RWPE1 (cell line): ENCODE measurements at regions not wholly inside any gene's neighbourhood (a gene's known extent, or its start where the extent isn't known, plus 50 kb on each side); places are given as distances from the start of the nearest gene placed in this dataset.

Experiments used
- CTCF ChIA-PET: fragments of 350-600 bp; sonication (Branson Sonifier 250); formaldehyde crosslinking; extraction: SDS; loops from one replicate; lab custom pipeline; 2021; lab: Yijun Ruan, JAX
- POLR2A ChIA-PET: fragments of 400-600 bp; formaldehyde crosslinking; extraction: SDS; loops from one replicate; lab custom pipeline; 2020; ENCODE audit warnings: antibody characterized with exemption; ENCODE audit not compliant: low non-redundant PET; lab: Yijun Ruan, JAX
- DNase-seq: peaks from one replicate; pipeline ENCODE4 v3.0.0; 2012; ENCODE audit warnings: low spot score
- H3K27ac ChIP-seq: fragments of 450-650 bp; 2 replicates; pipeline ENCODE4 v1.5.1; 2017
- TF ChIP-seq, protein P1 (sequence below): fragments of 450-650 bp; conservative IDR thresholded peaks from 2 replicates; pipeline ENCODE4 v1.5.1; 2017; ENCODE audit warnings: low read depth, mild to moderate bottlenecking

DNA sequence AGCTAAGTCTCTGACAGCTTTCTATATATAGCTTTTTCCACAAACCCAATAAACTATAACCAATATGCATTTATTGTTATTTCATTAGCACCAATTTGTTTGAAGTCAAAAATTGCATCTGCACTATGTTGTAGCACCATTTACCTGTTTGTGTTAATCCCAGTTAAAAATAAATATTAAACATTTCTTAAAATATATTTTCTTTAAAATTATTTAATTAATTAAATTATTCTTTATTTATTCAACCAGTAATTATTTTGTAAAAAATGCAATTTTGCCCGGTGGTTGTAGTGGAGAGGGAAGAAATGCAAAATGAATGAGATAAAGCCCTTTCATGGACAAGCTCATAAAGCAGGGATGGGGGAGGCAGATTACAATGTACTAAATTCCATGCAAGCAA lies 1257.9 kb downstream of the PCDH17 start:
- TF ChIP-seq, protein P1, sequence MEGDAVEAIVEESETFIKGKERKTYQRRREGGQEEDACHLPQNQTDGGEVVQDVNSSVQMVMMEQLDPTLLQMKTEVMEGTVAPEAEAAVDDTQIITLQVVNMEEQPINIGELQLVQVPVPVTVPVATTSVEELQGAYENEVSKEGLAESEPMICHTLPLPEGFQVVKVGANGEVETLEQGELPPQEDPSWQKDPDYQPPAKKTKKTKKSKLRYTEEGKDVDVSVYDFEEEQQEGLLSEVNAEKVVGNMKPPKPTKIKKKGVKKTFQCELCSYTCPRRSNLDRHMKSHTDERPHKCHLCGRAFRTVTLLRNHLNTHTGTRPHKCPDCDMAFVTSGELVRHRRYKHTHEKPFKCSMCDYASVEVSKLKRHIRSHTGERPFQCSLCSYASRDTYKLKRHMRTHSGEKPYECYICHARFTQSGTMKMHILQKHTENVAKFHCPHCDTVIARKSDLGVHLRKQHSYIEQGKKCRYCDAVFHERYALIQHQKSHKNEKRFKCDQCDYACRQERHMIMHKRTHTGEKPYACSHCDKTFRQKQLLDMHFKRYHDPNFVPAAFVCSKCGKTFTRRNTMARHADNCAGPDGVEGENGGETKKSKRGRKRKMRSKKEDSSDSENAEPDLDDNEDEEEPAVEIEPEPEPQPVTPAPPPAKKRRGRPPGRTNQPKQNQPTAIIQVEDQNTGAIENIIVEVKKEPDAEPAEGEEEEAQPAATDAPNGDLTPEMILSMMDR = no peak
- no peak for DNase-seq
- CTCF ChIA-PET = interaction anchor here (0.6 kb wide), 1 partner anchor 281 kb away, joined by 3 read pairs; no protein-coding TSS in a partner anchor
- POLR2A ChIA-PET = no interaction called here
- no peak overlapping the region for H3K27ac ChIP-seq

DNA sequence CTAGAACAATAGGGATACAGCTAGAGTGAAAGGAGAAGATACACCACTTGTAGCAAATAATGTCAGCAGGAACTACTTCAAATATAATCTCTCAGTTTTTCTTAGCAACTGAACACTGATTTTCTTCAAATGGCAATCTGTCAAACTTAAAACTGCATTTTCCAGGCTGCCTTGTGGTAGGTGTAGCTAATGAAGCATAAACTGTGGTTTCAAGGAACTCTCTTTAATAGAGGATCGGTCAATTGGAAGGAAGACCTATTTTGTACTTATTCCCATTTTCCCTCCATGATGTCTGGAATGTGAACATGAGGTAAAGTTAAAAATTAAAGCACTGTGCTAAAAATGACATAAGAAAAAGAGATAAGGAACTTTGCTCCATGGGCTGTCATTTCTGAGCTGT lies 1261.9 kb downstream of the PCDH17 start:
- POLR2A ChIA-PET = no interaction called here

DNA sequence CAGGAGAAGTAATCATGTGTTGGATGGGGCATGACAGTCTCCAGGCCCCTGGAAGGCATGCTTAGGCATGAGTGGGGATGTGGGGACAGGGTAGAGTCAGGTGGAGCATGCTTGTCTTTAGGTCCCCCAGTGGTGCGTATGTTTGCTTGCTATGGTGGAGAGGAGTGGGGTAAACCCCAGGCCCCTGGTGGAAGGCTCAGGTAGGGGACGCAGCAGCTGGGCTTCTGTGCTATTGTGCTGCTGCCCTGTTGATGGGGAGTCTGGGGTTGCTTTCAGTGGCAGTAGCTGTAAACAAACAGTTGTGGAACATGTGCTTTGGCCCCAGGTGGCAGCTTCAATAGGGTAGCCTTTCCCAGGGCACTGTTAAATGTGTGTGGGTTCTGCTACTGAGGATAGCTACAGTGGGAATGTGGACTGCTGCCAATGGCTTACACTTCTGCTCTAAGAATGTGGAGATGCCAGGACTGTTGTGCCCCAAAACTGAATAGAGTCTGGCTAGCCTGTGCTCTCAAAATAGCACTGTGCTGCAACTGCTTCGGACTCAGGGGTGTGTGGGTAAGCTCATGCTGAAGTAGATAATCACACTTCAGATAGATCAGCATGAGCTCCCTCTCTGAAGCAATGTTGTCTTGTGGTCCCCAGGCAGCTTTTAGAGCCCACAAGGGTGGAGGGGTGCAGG lies 1257.3 kb downstream of the DIAPH3 start:
- TF ChIP-seq, protein P1 = no peak
- ChIA-PET POLR2A (no interaction called here), CTCF (no interaction called here)
- H3K27ac ChIP-seq = no peak overlapping the region
- DNase-seq = no peak

More for the DNA sequence above, 1261.9 kb downstream of the PCDH17 start:
- TF ChIP-seq, protein P1 = no peak
- CTCF ChIA-PET = no interaction called here
- H3K27ac ChIP-seq = no peak overlapping the region
- DNase-seq = no peak

DNA sequence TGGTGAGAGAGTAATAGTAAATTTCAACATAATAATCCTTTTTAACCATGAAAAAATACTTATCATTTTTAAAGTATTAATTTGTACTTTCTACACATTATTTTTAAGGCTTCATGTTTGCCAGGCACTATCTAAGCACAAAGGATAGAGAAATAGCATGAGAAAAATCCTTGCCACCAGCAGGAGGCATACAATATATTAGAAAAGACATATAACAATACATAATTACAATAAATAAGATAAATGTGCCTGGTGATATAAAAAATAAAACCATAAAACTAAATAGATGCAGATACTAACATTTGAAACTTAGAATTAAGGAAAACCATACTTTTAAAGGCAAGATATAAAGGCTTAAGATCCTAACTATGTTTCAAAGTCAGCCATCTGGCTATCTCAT lies 1256.4 kb downstream of the DIAPH3 start:
- ChIA-PET CTCF (no interaction called here), POLR2A (no interaction called here)
- DNase-seq = no peak

DNA sequence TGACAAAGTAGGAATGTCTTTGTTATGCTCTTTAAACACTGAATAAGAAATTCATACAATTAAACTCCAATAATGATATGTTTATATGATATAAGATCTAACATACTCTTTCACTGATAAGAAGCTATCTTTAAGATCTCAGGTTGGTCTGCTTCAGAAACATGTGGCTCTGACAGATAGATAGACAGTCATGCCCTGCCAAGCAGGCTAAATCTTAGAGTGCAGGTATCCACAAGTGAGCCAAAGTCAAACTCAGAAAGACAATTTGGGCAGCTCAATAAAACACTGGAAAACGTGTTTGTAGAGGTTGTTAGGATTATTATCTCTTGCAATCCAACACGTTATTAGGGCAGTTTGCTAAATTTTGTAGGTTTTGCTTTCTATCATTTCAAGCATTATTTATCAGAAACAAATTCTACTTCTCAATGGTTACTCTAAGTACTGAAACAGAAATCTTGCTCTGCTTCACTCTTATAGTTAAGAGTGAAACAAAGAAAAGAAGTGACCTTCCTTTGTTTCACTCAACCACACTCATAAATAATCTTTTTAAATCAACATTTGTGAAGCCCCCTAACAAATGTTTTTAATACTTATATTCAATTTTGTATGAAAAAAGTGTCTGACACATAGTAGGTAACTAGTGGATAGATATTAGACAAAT lies 1255.6 kb downstream of the DIAPH3 start:
- no peak for DNase-seq
- ChIA-PET CTCF (no interaction called here), POLR2A (no interaction called here)
- H3K27ac ChIP-seq = no peak overlapping the region
- TF ChIP-seq, protein P1 = no peak

More for the DNA sequence above, 1256.4 kb downstream of the DIAPH3 start:
- no peak overlapping the region for H3K27ac ChIP-seq
- TF ChIP-seq, protein P1 = no peak

DNA sequence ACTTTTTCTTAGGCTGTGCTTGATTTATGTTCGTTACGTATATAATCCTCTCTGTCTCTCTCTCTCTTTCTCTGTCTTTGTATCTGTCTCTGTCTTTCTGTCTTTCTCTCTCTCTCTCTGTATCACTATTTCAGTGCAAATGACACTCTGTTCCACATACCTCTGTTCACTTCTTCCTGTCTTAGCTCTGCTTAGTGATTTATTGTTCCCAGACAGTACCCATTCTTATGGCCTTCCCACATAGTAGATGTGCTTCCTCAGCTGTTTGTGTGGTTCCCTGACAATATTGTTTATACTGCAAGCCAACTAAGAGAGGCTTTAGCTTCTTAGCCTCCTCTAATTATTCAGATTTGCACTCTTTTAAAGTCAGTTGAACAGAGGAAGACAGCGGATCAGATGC lies 1244.2 kb downstream of the DIAPH3 start:
- no peak for DNase-seq
- TF ChIP-seq, protein P1 = no peak
- POLR2A ChIA-PET = no interaction called here
- CTCF ChIA-PET = no interaction called here
- H3K27ac ChIP-seq = no peak overlapping the region
